Middle frontal gyrus (tissue), 1 donor: ENCODE measurements at regions not wholly inside any gene's neighbourhood (a gene's known extent, or its start where the extent isn't known, plus 50 kb on each side); places are given as distances from the start of the nearest gene placed in this dataset.

Source experiments
- DNase-seq: peaks from one replicate; pipeline ENCODE4 v3.0.0-alpha.2; 2015; ENCODE audit warnings: low spot score; ENCODE audit errors: extremely low spot score

GRCh38 chr11:43223026-43223425, 88.8 kb upstream of the API5 start:
- DNase-seq, result no peak

- DNase-seq, result no peak
Observed at GRCh38 chr11:43234881-43235280, 76.9 kb upstream of the API5 start.

GRCh38 chr11:43238341-43238740, 73.5 kb upstream of the API5 start:
- no peak for DNase-seq

- no peak for DNase-seq
Observed at GRCh38 chr11:43239791-43240190, 72.0 kb upstream of the API5 start.

- no peak for DNase-seq
Observed at GRCh38 chr11:43242401-43242800, 69.4 kb upstream of the API5 start.

GRCh38 chr11:43243927-43244326, 67.9 kb upstream of the API5 start:
- no peak for DNase-seq

- DNase-seq, result no peak
Observed at GRCh38 chr11:43245466-43245865, 66.3 kb upstream of the API5 start.

- no peak for DNase-seq
Observed at GRCh38 chr11:43250309-43250708, 61.5 kb upstream of the API5 start.

- DNase-seq, result no peak
Observed at GRCh38 chr11:43261775-43262174, 50.0 kb upstream of the API5 start.
